Right hindlimb (tissue), 1 donor: ENCODE measurements at regions not wholly inside any gene's neighbourhood (a gene's known extent, or its start where the extent isn't known, plus 50 kb on each side); places are given as distances from the start of the nearest gene placed in this dataset.
"Not testable (repeated sequence)": the region's sequence is repeated elsewhere in the genome, so short reads cannot be mapped to it uniquely, and the experiment has no call there.

Experiments
- DNase-seq: peaks from one replicate; pipeline ENCODE4 v3.0.0-alpha.2; 2018

DNA sequence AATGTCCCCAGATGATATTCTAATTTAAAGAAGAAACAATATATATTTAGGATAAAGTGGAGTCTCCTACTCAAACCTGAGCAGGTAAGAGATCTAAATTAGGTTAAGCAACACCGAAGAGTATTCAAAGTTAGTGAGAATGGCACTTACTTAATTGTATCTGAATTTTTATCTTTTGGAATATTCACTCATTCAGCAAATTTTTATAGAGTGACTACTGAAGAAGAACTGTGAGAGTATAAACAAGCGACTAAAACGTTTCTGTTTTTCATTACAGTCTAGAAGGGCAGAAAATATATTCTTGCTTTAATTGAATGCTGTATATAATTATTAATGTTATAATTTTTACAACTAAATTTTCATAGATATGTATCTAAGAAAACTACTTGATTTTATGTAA lies 567.7 kb upstream of the TBL1XR1 start:
- no peak for DNase-seq

- no peak for DNase-seq
Observed at GRCh38 chr3:177770383-177771230, 573.3 kb upstream of the TBL1XR1 start.

GRCh38 chr3:177771780-177772179 lies 574.5 kb upstream of the TBL1XR1 start:
- no peak for DNase-seq

DNA sequence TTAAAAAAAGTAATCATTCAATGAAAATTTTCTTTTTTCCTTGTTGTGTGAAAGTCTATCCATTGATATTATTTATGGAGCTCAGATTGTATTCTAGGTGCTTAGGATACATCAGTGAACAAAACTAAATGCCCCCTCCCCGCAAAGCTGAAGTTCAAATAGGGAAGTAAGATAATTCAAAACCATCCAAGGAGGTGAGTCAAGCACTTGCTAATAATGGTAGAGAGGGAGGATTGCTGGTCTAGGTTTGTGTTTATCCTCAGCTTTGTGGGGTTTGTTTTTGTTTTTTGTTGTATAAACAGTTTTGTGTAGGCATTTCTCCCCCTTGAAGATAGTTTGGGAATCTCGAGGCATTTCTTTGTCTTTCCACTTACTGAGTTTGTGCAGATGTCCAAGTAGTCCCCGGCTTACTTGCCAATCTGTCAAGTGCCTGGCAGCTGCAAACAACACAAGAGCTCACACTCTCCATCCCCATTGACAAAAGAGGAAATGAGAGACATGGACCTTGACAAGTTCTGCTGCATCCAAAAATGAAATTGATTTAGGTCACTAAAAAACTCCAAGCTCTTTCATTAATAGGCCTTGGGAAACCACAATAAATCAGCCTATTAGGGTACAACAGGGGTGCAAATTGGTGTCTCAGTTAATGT lies 575.8 kb upstream of the TBL1XR1 start:
- no peak for DNase-seq

GRCh38 chr3:177773717-177774116 lies 576.4 kb upstream of the TBL1XR1 start:
- no peak for DNase-seq

DNA sequence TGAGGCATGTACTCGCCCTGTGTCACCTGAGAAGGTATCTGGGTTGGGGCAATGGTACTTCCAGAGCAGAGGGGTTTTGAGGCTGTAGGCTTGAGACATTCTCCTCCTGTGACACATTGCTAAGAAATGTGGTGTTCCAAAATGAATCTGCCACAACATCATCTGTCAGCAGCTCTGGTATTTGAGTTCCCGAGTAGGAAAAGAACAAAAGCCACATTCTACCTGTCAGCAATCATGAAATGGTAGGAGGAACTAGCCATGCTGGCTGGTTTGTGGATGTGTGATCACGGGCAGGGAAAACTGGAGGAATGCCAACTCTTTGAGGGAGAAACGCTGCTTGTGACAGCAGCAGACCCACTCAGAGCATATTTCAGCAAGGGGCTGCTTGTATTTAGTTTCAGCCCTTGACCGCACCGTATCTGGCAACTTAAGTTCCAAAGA lies 579.4 kb upstream of the TBL1XR1 start:
- no peak for DNase-seq

GRCh38 chr3:177777699-177778098 lies 580.4 kb upstream of the TBL1XR1 start:
- DNase-seq, result no peak

GRCh38 chr3:177778633-177779032 lies 581.4 kb upstream of the TBL1XR1 start:
- no peak for DNase-seq

DNA sequence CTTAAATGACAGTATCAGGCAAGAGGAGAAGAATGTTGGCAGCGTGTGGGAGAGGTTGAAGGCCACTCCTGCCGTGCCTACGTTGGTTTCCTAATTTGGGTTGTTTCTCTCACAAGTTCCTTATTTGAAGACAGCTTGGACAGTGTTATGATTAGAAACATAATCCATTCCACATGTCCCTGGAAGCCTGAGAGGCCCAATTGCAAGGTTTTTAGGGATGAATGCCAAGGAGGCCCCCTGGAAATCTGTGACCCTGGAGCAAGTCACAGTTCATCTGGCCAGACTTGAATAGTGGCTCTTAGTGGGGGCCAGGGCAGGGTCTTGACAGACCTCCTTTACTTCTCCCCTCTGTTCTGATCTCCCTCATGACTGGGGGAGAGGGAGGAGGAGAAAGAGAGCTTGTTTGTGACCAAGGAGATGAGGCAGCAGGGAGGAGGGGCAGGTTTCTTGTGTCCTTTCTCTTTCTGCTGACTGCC lies 584.4 kb upstream of the TBL1XR1 start:
- DNase-seq, result peak; percentile 74

- DNase-seq, result no peak
Observed at GRCh38 chr3:177783338-177783737, 586.1 kb upstream of the TBL1XR1 start.

- DNase-seq, result no peak
Observed at GRCh38 chr3:177783767-177784166, 586.5 kb upstream of the TBL1XR1 start.

- no peak for DNase-seq
Observed at GRCh38 chr3:177787279-177788041, 590.2 kb upstream of the TBL1XR1 start.

GRCh38 chr3:177789500-177789899 lies 592.2 kb upstream of the TBL1XR1 start:
- DNase-seq, result no peak

DNA sequence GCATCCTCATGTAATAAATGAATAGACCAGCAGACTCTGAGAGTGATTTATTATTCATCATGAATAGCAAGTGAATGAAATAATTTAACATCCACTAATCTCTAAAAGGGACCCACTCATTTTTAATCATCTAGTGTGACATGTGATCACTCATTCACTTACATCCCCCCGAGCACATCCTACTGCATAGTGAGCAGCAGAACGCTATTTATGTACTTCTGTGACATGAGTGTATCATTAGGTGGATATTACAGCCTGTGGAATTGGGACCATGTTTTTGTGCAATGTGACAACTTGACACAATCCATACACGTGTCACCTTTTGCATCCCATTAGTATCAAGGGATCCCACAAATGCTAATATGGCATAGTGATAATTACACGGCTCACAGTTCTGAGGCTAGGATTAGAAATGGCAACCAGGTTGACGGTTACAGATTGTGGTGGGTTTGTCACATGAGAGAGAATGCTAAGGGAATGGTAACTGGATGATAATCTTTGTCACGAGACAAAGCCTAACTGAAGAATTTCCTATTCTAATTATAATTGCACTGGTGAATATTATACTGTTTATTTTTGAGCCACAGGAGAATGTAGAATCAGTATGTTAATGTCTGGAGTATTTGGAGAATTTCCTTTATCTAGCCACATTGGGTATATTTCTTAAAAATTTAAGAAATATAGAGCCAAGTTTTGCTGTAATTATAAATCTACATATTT lies 595.2 kb upstream of the TBL1XR1 start:
- no peak for DNase-seq

GRCh38 chr3:177793451-177793850 lies 596.2 kb upstream of the TBL1XR1 start:
- no peak for DNase-seq

DNA sequence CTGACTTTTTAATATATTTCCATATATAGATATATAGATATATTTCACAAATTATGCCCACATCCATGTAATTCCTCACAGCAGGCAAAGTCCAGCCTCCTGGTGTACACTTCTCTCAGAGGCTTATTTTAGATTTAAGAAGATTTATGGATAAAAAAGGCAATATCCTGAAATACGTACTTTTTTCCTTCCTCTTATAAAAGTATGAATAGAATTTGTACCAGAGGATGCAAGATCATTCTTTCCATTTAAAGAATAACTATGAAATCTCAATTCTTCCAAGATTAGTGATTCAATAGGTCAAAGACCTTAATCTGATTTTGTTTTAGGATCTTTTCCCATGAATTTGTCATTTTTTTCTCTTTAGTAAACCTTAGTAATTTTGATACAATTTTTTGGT lies 597.9 kb upstream of the TBL1XR1 start:
- DNase-seq, result no peak

GRCh38 chr3:177795859-177796258 lies 598.6 kb upstream of the TBL1XR1 start:
- DNase-seq, result no peak

DNA sequence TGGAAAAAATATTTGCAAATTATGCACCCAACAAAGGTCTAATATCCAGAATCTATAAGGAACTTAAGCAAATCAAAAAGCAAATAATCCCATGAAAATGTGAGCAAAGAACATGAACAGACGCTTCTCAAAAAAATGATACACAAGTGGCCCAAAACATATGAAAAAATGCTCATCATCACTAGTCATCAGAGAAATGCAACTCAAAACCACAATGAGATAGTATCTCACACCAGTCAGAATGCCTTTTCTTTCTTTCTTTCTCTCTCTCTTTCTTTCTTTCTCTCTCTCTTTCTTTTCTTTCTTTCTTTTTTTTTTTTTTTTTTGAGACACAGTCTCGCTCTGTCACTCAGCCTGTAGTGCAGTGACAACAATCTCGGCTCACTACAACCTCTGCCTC lies 602.9 kb upstream of the TBL1XR1 start:
- DNase-seq, result not testable (repeated sequence)

GRCh38 chr3:177800561-177800960 lies 603.3 kb upstream of the TBL1XR1 start:
- DNase-seq, result no peak

- DNase-seq, result no peak
Observed at GRCh38 chr3:177802151-177802900, 605.0 kb upstream of the TBL1XR1 start.

- DNase-seq, result no peak
Observed at GRCh38 chr3:177803500-177803899, 606.2 kb upstream of the TBL1XR1 start.

DNA sequence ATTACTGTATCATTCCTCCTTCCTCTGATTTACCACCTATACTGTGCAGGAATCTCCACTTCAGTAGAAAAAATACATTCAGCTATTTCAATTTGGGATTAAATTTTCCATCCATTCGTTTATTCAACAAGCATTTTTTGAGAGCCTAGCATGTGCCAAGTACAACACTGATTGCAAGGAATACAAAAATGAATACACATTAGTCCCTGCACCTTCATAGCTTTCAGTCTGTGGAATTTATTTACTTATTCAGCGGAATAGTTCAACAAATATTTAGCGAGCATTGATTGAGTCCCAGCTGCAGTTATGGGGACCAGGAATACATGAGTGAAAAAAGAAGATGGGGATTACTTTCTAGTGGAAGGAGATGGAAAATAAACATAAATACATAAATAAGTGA lies 606.8 kb upstream of the TBL1XR1 start:
- no peak for DNase-seq
